ENCODE measurements at regions not wholly inside any gene's neighbourhood (a gene's known extent, or its start where the extent isn't known, plus 50 kb on each side); places are given as distances from the start of the nearest gene placed in this dataset.
A peak's percentile ranks its signal among the peaks of the same experiment; 100 is the strongest.
"Not testable (repeated sequence)": the region's sequence is repeated elsewhere in the genome, so short reads cannot be mapped to it uniquely, and the experiment has no call there.

GRCh38 chr20:53685070-53685595, 91.5 kb upstream of the ZNF217 start:
- no peak for DNase-seq

DNA sequence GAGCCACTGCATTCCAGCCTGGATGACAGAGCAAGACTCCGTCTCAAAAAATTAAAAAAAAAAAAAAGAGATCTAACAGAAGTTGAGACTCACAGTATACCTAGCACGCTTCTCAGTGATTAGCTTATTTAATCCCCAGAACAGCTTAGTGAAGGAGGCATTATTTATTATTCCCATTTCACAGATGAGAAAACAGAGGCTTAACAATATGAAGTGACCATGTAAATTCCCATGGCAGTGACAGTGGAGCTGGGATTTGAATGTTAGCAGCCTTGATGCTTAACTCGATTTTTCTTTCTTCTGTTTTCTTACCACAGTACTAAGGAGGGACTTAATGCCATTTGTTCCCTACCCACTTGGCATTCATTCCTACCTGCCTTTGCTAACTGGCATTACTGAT, 89.9 kb upstream of the ZNF217 start:
- DNase-seq: no peak

DNA sequence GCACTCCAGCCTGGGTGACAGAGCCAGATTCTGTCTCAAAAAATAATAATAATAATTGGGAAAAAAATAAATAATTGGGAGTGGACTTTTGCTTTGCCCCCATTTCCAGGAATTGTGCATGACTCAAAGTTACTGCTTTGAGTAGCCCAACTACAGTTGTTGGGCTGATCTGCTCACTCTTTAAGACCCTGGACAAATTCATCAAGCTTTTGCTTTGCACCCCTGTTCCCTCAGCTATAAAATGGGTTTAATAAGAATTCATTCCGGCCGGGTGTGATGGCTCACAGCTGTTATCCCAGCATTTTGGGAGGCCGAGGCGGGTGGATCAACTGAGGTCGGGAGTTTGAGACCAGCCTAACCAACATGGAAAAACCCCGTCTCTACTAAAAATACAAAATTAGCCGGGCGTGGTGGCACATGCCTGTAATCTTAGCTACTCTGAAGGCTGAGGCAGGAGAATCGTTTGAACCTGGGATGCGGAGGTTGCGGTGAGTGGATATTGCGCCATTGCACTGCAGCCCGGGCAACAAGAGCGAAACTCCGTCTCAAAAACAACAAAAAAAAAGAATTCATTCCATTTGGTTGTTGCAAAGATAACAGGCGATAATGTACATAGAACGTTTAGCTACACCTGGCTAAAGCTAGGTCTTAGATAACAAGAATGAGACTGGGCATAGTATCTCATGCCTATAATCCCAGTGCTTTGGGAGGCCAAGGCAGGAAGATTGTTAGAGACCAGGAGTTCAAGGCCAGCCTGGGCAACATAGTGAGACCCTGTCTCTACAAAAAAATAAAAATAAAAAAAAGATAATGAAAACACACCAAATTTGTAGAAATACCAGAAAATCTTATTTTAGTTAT, 87.9 kb upstream of the ZNF217 start:
- no peak for DNase-seq

DNA sequence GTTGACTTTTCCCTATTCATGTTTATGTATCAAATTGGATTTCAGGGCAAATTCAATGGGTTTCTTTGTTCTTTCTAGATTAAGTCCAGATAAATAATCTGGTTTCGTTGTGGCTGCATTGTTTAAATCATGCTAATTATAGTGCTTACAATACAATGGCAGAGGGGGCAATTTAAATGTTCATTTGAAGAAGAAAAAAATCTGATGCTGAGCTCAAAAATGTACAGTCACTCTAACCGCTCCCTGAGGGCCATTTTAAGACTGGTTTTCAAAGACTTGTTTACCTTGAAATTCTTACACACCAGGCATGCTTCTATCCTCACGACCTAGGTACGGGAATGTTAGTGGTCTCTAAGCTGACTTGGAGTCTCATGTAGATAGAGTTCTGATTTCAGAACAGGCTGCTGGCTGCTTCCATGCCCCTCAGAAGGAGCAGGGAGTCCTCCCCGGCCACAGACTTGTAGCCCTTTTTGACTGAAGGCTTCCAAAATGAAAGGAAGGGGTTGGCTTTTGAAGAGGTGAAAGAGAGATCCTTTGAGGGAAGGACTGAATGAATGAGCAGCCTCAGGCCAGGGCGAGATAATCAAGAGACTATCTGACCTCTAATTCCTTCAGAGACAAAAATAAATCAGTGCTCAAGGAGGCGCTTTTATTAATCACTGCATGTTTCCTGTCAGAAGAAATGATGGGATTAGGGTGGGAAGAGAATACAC, 86.1 kb upstream of the ZNF217 start:
- no peak for DNase-seq

DNA sequence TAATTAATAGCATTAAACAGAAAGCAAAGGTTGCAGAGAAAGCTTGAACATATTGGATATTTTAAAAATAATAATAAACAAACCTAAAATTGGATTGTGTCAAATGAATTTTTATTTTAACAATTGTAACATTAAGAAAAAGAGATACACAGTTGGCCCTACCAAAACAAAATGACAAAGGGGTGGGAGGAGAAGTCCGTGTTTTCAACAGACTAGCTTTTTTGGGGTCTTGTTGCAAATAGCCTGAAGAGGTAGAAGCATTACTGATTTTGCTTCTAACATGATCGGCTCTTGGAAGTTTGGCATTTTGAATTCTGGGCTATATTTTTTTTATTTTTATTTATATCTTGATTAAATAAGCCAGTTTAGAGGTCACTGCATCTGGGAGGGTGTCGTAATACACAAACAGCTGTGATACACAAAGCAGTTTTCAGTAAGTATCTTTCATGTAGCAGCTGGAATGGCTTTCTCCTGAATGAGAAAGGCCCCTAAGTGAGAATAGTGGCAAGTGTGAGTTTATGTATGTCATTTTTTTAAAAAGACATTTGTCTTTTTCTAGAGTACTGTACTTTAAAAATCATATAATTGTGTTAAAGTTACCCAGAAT, 85.5 kb upstream of the ZNF217 start:
- DNase-seq: no peak

- no peak for DNase-seq
Observed at GRCh38 chr20:53678315-53678989, 84.8 kb upstream of the ZNF217 start.

DNA sequence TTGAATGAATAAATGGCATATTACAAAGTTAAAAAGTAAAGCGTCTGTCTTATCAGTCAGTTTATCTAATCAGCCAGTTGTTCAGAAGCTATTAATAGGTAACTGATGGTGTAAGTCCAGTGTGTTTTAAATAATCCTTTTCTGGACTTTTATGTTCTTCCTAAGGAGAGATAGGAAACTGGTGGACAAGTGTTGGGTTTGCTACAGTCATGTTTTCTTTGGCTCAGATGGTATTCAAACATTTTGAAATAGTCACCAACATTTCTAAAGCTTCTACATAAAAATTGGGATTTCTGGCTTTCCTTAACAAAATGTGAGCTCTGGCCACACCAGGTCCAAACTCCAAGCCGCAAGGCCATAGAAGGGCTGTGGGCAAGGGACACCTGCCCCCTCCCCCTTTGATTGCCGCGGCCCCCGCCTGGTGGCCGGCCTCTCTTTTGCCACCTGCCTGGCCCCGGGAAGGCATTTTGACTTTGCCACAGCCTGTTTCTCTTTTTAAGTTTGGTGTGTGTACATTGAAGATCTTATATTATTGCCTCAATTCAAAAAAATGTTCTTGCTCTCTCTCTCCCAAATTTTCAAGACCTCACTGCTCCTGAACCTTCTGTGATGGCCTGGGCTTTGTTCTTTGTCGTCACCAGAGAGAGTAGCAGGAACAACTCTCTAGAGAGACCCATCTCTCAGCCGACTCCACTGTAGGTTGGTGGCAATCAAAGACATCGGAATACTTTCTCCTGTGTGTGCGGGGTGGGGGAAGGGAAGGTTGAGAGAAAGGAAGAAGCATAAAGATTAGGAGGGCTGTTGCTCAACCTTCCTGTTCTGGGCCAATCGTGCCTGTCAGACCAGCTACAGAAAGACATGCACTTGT, 84.0 kb upstream of the ZNF217 start:
- peak in 1 of 2 experiments; percentile 23 for DNase-seq

DNA sequence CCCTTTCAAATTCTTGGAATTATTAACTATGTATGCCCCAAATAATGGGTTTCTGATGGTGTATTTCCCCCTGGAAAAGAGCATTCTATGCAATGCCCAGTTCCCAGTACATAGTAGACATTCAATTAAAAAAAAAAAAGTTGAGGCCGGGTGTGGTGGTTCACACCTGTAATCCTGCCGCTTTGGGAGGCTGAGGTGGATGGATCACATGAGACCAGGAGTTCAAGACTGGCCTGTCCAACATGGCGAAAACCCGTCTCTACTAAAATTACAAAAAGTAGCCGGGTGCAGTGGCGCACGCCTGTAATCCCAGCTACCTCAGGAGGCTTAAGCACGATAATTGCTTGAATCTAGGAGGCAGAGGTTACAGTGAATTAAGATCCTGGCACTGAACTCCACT, 83.3 kb upstream of the ZNF217 start:
- DNase-seq: no peak

DNA sequence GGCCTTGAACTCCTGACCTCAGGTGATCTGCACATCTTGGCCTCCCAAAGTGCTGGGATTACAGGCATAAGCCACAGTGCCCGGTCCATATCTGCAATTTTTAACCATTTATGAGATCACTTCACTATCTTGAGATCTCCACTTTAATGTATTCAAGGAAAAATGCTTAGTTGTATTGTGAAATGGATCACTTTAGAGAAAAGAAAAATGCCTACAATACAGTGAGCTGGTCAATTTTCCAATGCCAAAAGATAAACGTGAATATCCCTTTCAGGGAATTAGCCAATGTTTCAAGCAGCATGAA, 82.8 kb upstream of the ZNF217 start:
- no peak for DNase-seq

- no peak for DNase-seq
Observed at GRCh38 chr20:53672484-53673129, 79.0 kb upstream of the ZNF217 start.

GRCh38 chr20:53671370-53671769, 77.7 kb upstream of the ZNF217 start:
- no peak for DNase-seq

GRCh38 chr20:53669517-53670313, 76.1 kb upstream of the ZNF217 start:
- DNase-seq: not testable (repeated sequence)

- DNase-seq: no peak
Observed at GRCh38 chr20:53668992-53669391, 75.4 kb upstream of the ZNF217 start.

DNA sequence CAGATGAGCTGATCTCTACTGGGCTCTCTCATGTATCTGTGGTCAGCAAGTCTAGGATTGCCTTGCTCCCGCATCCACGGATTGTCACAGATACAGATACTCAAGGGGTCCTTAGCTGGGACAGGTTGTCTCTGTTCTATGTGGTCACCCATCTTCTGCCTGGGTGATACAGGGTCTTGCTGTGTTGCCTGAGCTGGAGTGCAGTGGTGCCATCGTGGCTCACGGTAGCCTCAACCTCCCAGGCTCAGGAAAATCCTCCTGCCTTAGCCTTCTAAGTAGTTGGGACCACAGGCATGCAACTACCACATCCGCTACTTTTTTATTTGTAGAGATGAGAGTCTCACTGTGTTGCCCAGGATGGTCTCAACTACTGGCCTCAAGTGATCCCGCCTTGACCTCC, 72.5 kb upstream of the ZNF217 start:
- DNase-seq: no peak

DNA sequence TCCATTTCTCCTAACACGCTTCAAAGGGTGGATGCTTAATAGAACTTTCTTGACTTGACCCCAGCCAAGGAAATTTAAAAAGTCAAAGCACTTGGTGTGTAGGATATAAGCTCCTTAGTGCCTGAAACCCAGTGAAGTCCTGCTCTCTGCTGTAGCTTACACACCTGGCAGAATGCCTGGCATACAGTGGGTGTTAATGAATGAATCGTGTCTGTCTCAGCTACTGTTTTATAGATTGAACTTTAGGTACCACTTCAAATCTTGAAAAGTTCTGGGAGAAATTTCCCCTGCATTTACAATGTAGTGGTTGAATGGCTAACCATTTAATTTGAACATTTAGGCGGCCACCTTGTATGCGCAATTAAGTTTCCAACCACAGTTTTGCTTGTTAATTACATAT, 70.5 kb upstream of the ZNF217 start:
- no peak for DNase-seq

DNA sequence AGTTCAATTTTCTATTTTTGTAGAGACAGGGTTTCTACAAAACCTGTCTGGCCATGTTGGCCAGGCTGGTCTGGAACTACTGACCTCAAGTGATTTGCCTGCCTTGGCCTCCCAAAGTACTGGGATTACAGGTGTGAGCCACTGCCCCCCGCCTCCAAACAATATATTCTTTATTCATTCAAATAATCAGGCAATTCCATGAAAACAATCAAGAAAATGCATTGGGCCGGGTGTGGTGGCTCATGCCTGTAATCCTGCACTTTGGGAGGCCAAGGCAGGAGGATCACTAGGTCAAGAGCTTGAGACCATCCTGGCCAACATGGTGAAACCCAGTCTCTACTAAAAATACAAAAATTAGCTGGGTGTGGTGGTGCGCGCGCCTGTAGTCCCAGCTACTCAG, 69.9 kb upstream of the ZNF217 start:
- DNase-seq: not testable (repeated sequence)

DNA sequence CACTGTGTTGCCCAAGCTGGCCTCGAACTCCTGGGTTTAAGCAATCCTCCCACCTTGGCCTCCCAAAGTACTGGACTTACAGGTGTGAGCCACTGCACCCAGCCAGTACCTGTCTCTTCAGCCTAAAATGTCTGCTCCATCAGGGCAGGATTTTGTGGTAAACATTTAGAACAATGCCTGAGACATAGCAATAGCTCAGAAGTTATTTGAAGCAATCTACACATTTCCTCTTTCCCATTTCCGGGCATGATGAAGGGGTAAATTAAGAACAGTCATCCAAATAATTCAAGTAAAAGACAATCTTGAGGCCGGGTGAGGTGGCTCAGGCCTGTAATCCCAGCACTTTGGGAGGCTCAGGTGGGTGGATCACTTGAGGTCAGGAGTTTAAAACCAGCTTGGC, 69.0 kb upstream of the ZNF217 start:
- no peak for DNase-seq

DNA sequence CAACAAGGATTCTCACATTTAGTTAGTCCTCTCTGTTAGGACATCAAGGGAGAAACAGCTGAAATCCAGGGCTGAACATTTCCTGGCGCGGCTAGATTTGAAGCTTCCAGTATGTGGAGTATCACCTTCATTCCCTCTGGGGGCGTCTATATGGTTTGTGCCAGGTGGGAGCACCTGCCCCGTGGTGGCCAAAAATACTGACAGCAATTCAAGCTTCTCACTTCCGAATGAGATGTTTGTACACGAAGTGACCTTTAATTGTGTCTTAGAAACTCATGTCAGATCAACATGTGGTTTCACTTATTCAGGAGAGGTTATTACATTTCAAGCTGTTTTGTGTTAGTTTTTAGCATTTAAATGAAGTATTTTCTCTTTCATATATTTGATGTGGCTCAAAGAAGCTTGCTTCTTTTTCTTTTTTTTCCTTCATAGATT, 67.3 kb upstream of the ZNF217 start:
- peak in 1 of 2 experiments; percentile 3 for DNase-seq

- DNase-seq: peak; percentile 42 to 54
Observed at GRCh38 chr20:53660078-53660909, 66.7 kb upstream of the ZNF217 start.

GRCh38 chr20:53658973-53659372, 65.3 kb upstream of the ZNF217 start:
- DNase-seq: no peak

All from stimulated activated CD4-positive, alpha-beta T cell treated with anti-CD3 and anti-CD28 coated beads, Interleukin-4, amount 100 ng/mL, for 4 hours (primary cell).